Posterior cingulate gyrus (tissue), 11 donors: ENCODE measurements at regions not wholly inside any gene's neighbourhood (a gene's known extent, or its start where the extent isn't known, plus 50 kb on each side); places are given as distances from the start of the nearest gene placed in this dataset.

Source experiments
- DNase-seq, 10 donors: peaks; one replicate each; pipeline versions ENCODE4 v3.0.0 to v3.0.0-alpha.2; 2020 to 2021; ENCODE audit warnings: mixed read lengths in 3 of 10
- intact Hi-C: fragments of 100-400 bp; cut with DNase I; formaldehyde crosslinking; loops from one replicate; pipeline ENCODE4 v1.15.1; 2023

GRCh38 chr1:191624044-191624443, 534.2 kb upstream of the RGS18 start:
- DNase-seq, result no peak
- intact Hi-C loops, result no loop called here

GRCh38 chr1:191629836-191630235, 528.4 kb upstream of the RGS18 start:
- intact Hi-C loops, result no loop called here
- DNase-seq, result no peak

GRCh38 chr1:191634801-191635508, 523.3 kb upstream of the RGS18 start:
- intact Hi-C loops, result no loop called here

GRCh38 chr1:191636345-191636744, 521.9 kb upstream of the RGS18 start:
- DNase-seq, result no peak
- intact Hi-C loops, result no loop called here

More at GRCh38 chr1:191634801-191635508, 523.3 kb upstream of the RGS18 start:
- DNase-seq, result no peak

GRCh38 chr1:191641420-191642260, 516.6 kb upstream of the RGS18 start:
- peak in 3 of 10 donors; percentile 6 to 72 (median 7) for DNase-seq
- intact Hi-C loops, result no loop called here

GRCh38 chr1:191643060-191643459, 515.2 kb upstream of the RGS18 start:
- intact Hi-C loops, result no loop called here
- DNase-seq, result no peak

GRCh38 chr1:191648939-191649338, 509.3 kb upstream of the RGS18 start:
- intact Hi-C loops, result no loop called here
- DNase-seq, result no peak

GRCh38 chr1:191662051-191662450, 496.2 kb upstream of the RGS18 start:
- intact Hi-C loops, result no loop called here
- DNase-seq, result no peak

GRCh38 chr1:191662746-191663145, 495.5 kb upstream of the RGS18 start:
- no peak for DNase-seq
- intact Hi-C loops, result no loop called here

- DNase-seq, result no peak
- intact Hi-C loops, result no loop called here
These were observed 489.7 kb upstream of the RGS18 start for GRCh38 chr1:191668525-191668924.

- DNase-seq, result no peak
- intact Hi-C loops, result no loop called here
These were observed 488.6 kb upstream of the RGS18 start for GRCh38 chr1:191669629-191670028.

- intact Hi-C loops, result no loop called here
- no peak for DNase-seq
These were observed 487.0 kb upstream of the RGS18 start for GRCh38 chr1:191671236-191671635.

- intact Hi-C loops, result no loop called here
- no peak for DNase-seq
These were observed 483.6 kb upstream of the RGS18 start for GRCh38 chr1:191674626-191675179.

- intact Hi-C loops, result no loop called here
- no peak for DNase-seq
These were observed 482.1 kb upstream of the RGS18 start for GRCh38 chr1:191675856-191676783.

- DNase-seq, result no peak
- intact Hi-C loops, result no loop called here
These were observed 472.6 kb upstream of the RGS18 start for GRCh38 chr1:191685669-191686068.

- intact Hi-C loops, result no loop called here
- DNase-seq, result no peak
These were observed 470.5 kb upstream of the RGS18 start for GRCh38 chr1:191687721-191688120.

- DNase-seq, result no peak
- intact Hi-C loops, result no loop called here
These were observed 467.3 kb upstream of the RGS18 start for GRCh38 chr1:191690931-191691330.

GRCh38 chr1:191693797-191694196, 464.5 kb upstream of the RGS18 start:
- DNase-seq, result no peak
- intact Hi-C loops, result no loop called here

GRCh38 chr1:191695865-191696264, 462.4 kb upstream of the RGS18 start:
- no peak for DNase-seq
- intact Hi-C loops, result no loop called here

GRCh38 chr1:191696354-191696753, 461.9 kb upstream of the RGS18 start:
- intact Hi-C loops, result no loop called here

GRCh38 chr1:191697556-191697955, 460.7 kb upstream of the RGS18 start:
- intact Hi-C loops, result no loop called here
- DNase-seq, result no peak

More at GRCh38 chr1:191696354-191696753, 461.9 kb upstream of the RGS18 start:
- DNase-seq, result no peak
